OCI-M2 (cell line): ENCODE measurements at regions not wholly inside any gene's neighbourhood (a gene's known extent, or its start where the extent isn't known, plus 50 kb on each side); places are given as distances from the start of the nearest gene placed in this dataset.
"Not testable (repeated sequence)": the region's sequence is repeated elsewhere in the genome, so short reads cannot be mapped to it uniquely, and the experiment has no call there.

Experiments used
- DNase-seq: peaks from one replicate; lab custom pipeline; 2025; ENCODE audit not compliant: unreplicated experiment; lab: John Stamatoyannopoulos, UW

DNA sequence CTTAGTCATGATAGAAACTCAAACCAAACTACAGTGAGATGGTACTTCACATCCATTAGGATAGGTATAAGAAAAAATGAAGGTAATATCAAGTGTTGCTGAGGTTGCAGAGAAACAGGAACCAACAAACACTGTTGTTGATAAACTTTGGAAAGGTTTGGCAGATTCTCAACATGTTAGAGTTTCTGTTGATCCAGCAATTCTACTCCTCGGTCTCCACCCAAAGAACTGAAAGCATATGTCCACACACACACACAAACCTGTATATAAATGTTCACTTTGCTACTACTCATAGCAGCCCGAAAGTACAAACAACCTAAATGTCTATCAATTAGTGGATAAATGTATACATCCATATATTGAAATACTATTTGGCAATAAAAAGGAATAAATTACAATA lies 128.3 kb upstream of the CARMIL1 start:
- DNase-seq = no peak

- DNase-seq = no peak
These were observed 126.1 kb upstream of the CARMIL1 start for GRCh38 chr6:25153079-25153478.

DNA sequence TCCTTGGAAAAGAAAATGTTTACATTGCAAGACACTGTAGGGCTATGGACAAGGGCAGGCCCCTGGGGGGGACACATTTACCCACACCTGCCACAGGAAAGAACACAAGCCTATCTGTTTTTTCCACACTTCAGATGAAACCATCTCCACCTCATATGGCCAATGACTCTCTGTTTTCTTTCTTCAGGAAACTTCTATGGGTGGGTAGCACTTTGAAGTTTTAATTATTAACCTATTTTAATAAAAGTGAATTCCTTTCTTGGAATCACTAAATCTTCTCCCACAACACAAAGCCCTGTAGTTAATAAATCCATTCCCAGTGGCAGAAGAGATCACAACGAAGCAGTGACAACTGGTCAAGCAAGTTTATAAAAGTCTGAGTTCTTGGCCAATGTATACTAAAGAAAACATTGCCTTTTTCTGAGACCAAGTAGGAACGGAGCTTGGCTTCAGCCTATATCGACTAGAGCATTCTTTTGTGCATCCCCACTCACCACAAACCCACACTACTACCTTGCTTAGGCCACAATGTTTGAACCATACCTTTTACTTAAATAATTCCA lies 125.1 kb upstream of the CARMIL1 start:
- no peak for DNase-seq

DNA sequence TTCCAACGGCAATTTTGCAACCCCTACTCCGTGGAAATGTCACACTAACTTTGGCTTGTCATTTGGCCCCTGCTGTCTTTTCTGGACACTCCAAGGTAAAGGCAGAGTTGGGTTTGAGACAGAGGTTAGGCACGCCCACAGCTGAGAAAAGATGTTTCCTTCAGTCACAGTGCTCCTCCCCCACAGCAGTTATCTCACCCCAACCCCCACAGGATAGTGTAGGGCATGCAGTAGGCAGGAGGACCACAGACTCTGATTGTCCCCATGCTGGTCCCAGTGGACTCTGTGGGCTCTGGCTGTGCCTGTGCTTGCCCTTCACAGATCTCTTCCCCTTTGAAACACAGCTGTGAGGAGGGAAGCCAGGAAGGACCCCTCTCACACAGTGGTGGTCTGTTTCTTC lies 124.0 kb upstream of the CARMIL1 start:
- DNase-seq = no peak

DNA sequence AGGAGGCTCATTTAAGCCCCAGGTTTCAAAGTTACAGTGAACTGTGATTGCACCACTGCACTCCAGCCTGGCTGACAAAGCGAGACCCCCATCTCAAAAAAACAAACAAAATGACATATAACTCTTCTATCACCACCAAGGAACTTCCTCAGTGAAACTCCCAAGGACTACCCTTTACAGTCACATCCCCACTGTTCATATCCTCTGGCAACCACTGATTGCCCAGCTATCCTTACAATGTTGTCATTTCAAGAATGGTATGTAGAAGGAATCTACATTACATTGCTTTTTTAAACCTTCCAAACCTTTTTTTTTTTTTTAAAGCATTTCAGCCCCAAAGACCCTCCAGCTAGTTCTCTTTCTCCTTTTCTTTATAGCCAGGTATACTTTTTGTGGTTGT lies 123.1 kb upstream of the CARMIL1 start:
- no peak for DNase-seq

GRCh38 chr6:25157183-25157582 lies 122.0 kb upstream of the CARMIL1 start:
- no peak for DNase-seq

GRCh38 chr6:25157842-25158241 lies 121.3 kb upstream of the CARMIL1 start:
- DNase-seq = no peak

GRCh38 chr6:25160134-25160533 lies 119.0 kb upstream of the CARMIL1 start:
- not testable (repeated sequence) for DNase-seq

DNA sequence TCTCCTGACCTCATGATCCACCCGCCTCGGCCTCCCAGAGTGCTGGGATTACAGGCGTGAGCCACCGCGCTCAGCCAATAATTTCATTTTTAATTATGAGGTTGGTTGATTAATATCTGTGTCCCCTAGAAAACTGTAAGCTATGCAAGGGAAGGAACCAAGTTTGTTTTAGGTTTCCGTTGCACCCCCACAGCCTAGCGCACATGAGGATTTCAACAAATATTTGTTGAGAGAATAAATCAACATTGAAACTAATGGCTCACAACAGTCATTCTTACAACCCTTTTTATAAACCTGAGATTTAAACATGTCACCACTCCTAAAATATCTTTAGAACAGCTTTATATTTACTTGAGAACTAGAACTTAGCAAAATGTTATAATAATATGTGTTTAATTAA lies 114.0 kb upstream of the CARMIL1 start:
- no peak for DNase-seq

DNA sequence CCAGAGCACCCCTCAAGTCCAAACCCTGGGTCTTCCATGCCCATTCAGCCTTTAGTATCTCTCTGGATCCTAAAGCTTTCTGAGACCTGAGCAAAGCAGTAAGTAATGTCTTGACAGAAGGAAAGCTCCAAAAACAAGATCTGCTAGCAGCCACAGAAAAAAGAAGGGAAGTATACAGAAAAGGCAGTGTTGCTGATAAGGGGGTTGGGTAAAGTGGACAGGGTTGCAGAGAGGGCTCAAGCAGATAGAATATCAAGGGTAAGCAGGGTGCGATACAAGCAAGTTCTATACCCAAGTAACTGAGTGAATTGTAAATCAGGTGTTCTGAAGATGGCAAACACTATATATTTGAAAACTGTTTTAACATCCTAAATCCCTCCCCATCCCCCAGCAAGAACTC lies 113.4 kb upstream of the CARMIL1 start:
- DNase-seq = peak; percentile 41

GRCh38 chr6:25166955-25167748 lies 112.0 kb upstream of the CARMIL1 start:
- no peak for DNase-seq

GRCh38 chr6:25167961-25168360 lies 111.2 kb upstream of the CARMIL1 start:
- no peak for DNase-seq

DNA sequence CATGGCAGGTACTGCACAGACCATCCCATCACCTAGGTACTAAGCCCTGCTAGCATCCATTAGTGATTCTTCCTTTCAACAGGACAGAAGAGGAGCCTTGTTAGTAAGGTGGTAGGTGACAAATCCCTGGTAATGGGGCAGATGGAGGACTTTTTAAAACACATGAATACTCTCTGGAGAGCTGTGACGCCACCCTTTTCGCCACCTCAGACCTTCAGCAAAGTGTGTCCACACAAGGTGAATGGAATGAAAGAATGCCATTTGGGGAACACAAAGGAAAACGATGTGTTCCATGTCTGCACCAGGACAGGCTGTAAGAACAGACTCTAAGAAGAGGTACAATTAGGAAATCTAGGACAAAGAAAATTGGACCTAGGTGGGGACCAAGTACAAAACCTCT lies 110.5 kb upstream of the CARMIL1 start:
- no peak for DNase-seq

- DNase-seq = no peak
These were observed 109.6 kb upstream of the CARMIL1 start for GRCh38 chr6:25169553-25169952.

- DNase-seq = no peak
These were observed 109.2 kb upstream of the CARMIL1 start for GRCh38 chr6:25169961-25170360.

DNA sequence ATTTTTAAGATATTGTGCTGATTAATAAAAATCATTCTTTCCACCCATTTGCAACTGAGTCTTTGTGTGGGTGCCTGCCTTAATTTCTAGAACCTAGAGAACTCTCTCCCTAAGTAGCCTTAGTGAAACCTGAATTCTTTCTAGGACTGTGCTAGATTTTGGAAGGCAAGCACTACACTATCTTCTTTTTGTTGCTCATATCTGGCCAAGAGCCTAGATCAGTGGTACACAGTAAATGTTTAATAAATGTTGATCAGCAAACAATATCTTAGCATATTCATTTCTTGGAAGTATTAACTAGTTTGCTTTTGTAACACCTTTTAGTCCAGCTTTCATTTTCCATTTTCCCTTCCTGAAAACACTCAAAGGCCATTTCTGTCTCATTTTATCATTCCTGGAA lies 108.5 kb upstream of the CARMIL1 start:
- DNase-seq = no peak

GRCh38 chr6:25171301-25171700 lies 107.9 kb upstream of the CARMIL1 start:
- DNase-seq = no peak

DNA sequence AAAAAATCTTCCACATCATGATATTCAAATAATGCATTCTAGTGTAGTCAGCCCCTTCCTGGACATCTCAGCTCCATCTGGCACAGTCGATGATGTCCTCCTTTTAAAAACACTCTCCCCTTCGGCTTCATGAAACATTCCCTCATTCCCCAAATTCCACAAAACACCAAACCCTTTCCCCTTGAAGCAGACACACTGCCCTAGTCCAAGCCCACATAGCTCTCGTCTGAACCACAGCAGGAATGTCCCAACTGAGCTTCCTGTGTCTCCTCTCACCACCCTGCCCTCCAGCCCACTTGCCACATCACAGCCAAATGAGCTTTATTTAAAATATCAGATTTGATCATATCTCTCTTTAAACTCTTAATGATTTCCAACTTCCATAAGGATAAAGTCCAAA lies 106.4 kb upstream of the CARMIL1 start:
- DNase-seq = no peak

GRCh38 chr6:25173246-25173645 lies 105.9 kb upstream of the CARMIL1 start:
- DNase-seq = no peak

GRCh38 chr6:25173951-25174474 lies 105.2 kb upstream of the CARMIL1 start:
- DNase-seq = no peak

DNA sequence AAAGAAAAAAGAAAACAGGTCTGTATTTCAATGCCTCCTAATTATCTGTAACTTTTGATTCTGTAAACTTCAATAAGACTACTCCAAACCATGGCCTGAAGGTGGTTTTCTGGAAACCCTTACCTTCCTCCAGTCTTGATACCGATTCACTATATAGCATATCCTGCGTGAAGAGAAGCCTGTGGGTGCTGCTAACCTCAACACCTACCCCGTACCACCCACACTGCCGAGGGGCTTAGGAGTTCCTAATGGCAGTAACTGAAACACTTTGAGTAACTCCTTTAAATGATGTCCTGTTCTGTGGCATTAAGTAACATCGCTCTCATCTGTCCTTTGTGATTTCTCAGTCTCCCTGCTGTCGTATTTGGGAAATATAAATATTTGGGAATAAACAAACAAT lies 104.5 kb upstream of the CARMIL1 start:
- no peak for DNase-seq

DNA sequence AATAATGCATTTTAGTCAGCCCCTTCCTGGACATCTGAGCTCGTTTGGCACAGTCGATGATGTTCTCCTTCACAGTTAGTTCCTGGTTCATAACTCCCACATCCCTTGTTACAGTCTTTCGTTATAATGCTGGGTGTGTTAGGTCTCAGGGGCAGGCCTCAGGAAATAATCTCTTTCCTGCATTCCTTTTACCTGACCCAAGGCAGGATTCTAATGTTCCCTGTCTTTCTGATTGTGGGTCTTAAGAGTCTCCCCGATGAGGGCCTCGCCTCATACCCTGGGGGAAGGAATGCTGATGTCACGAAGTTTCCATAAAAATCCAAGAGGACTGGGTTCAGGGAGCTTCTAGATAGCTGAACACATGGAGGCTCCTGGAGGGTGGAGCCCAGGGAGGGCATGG lies 104.0 kb upstream of the CARMIL1 start:
- no peak for DNase-seq

- DNase-seq = no peak
These were observed 103.5 kb upstream of the CARMIL1 start for GRCh38 chr6:25175681-25176080.
